Motor neuron (in vitro differentiated cells): ENCODE measurements at regions not wholly inside any gene's neighbourhood (a gene's known extent, or its start where the extent isn't known, plus 50 kb on each side); places are given as distances from the start of the nearest gene placed in this dataset.

Experiments used
- ATAC-seq, 8 experiments: fragments of 200-7000 bp; cut with Tn5 transposase; replicated peaks in 6 of 8; 2 replicates each; pipeline ENCODE4 v1.8.0; 2021; ENCODE audit warnings: mild to moderate bottlenecking in 8 of 8, moderate library complexity in 8 of 8
- H3K27ac ChIP-seq, 2 donors: fragments of 250-450 bp; sonication (Bioruptor Pico); 2 replicates each; pipeline ENCODE4 v1.9.0; 2021; ENCODE audit warnings: antibody characterized with exemption in 2 of 2, mild to moderate bottlenecking in 2 of 2, moderate library complexity in 1 of 2
- H3K4me1 ChIP-seq, 2 donors: fragments of 250-450 bp; sonication (Bioruptor Pico); replicated peaks in 1 of 2; 2 replicates each; pipeline ENCODE4 v1.6.1; 2021; ENCODE audit warnings: antibody characterized with exemption in 2 of 2, mild to moderate bottlenecking in 2 of 2, moderate library complexity in 1 of 2
- H3K4me3 ChIP-seq, 5 donors: fragments of 250-450 bp; sonication (Bioruptor Pico); 2 replicates each; pipeline ENCODE4 v1.9.0; 2021; ENCODE audit warnings: antibody characterized with exemption in 5 of 5, mild to moderate bottlenecking in 5 of 5, moderate library complexity in 4 of 5
- WGBS, 10 experiments: fragments of 450-650 bp; shearing (Covaris generic); methylation state at CpG; one replicate each; pipeline ENCODE4 v1.0.0; 2022; 5-methylcytosine and 5-hydroxymethylcytosine counted together
- in situ Hi-C, 9 experiments: fragments of 400-800 bp; cut with MboI; loops; one replicate each; pipeline ENCODE4 v1.15.0; 2021; ENCODE audit warnings: low sequenced_read_pairs in 9 of 9, low pct_unique_long_range_greater_than_20kb in 2 of 9; ENCODE audit not compliant: unreplicated experiment in 9 of 9

GRCh38 chr11:115918576-115918975 is 414.4 kb upstream of the CADM1 start:
- ATAC-seq: no peak
- H3K27ac ChIP-seq: no peak overlapping the region
- in situ Hi-C loops: no loop called here
- peaks cover 11 to 16% of the 10 kb centered on the region in 2 donors for H3K4me1 ChIP-seq
- WGBS, 10 experiments: 0 to 100% (median 78%) methylated on average over 1 to 2 of the region's 2 CpGs; no CpG with 5 or more reads in 1 of the 10 experiments
- H3K4me3 ChIP-seq: no peak overlapping the region

GRCh38 chr11:115916608-115917007 is 412.4 kb upstream of the CADM1 start:
- 83 to 92% methylated on average over 2 of the region's 2 CpGs; no CpG with 5 or more reads in 8 of the 10 experiments for WGBS, 10 experiments
- ATAC-seq: no peak
- Histone ChIP-seq H3K4me3 (no peak overlapping the region), H3K4me1 (peaks cover 11 to 16% of the 10 kb centered on the region in 2 donors), H3K27ac (no peak overlapping the region)
- in situ Hi-C loops: no loop called here

GRCh38 chr11:115912484-115912945 is 408.3 kb upstream of the CADM1 start:
- ATAC-seq: peak in 1 of 8 experiments; percentile 31
- peaks cover 5 to 10% of the 10 kb centered on the region in 2 donors for H3K4me1 ChIP-seq
- in situ Hi-C loops: no loop called here
- no peak overlapping the region for H3K4me3 ChIP-seq
- WGBS, 10 experiments: 57 to 100% (median 90%) methylated on average over 1 to 2 of the region's 2 CpGs; no CpG with 5 or more reads in 5 of the 10 experiments
- H3K27ac ChIP-seq: no peak overlapping the region

- in situ Hi-C loops: no loop called here
- Histone ChIP-seq H3K4me1 (peaks cover 5 to 10% of the 10 kb centered on the region in 2 donors), H3K27ac (no peak overlapping the region), H3K4me3 (no peak overlapping the region)
- 10 to 84% (median 38%) methylated on average over 2 to 10 of the region's 14 CpGs for WGBS, 10 experiments
- peak in 5 of 8 experiments; percentile 22 to 75 (median 64) for ATAC-seq
These were observed 407.6 kb upstream of the CADM1 start for GRCh38 chr11:115911613-115912346.

- in situ Hi-C loops: no loop called here
- no peak for ATAC-seq
- 0 to 83% (median 0%) methylated on average over 1 of the region's 1 CpG; no CpG with 5 or more reads in 5 of the 10 experiments for WGBS, 10 experiments
- H3K4me1 ChIP-seq: peaks cover 3 to 10% of the 10 kb centered on the region in 2 donors
- no peak overlapping the region for H3K4me3 ChIP-seq
- H3K27ac ChIP-seq: no peak overlapping the region
These were observed 406.2 kb upstream of the CADM1 start for GRCh38 chr11:115910379-115910778.

GRCh38 chr11:115906171-115906570 is 402.0 kb upstream of the CADM1 start:
- ATAC-seq: no peak
- Histone ChIP-seq H3K4me3 (no peak overlapping the region), H3K27ac (no peak overlapping the region), H3K4me1 (peaks cover 0 to under 1% of the 10 kb centered on the region in 2 donors)
- in situ Hi-C loops: no loop called here
- 20 to 100% (median 25%) methylated on average over 2 to 3 of the region's 3 CpGs; no CpG with 5 or more reads in 5 of the 10 experiments for WGBS, 10 experiments

- Histone ChIP-seq H3K27ac (no peak overlapping the region), H3K4me3 (no peak overlapping the region), H3K4me1 (peaks cover 4 to 7% of the 10 kb centered on the region in 2 donors)
- no peak for ATAC-seq
- 12 to 100% (median 83%) methylated on average over 2 to 3 of the region's 3 CpGs; no CpG with 5 or more reads in 2 of the 10 experiments for WGBS, 10 experiments
- in situ Hi-C loops: no loop called here
These were observed 401.3 kb upstream of the CADM1 start for GRCh38 chr11:115905341-115906000.

GRCh38 chr11:115903179-115903578 is 399.0 kb upstream of the CADM1 start:
- 0 to 100% (median 87%) methylated on average over 2 to 4 of the region's 4 CpGs; no CpG with 5 or more reads in 2 of the 10 experiments for WGBS, 10 experiments
- in situ Hi-C loops: no loop called here
- no peak overlapping the region for H3K4me3 ChIP-seq
- no peak for ATAC-seq
- H3K4me1 ChIP-seq: peaks cover 11 to 19% of the 10 kb centered on the region in 2 donors
- H3K27ac ChIP-seq: no peak overlapping the region

GRCh38 chr11:115901069-115901468 is 396.9 kb upstream of the CADM1 start:
- in situ Hi-C loops: no loop called here
- Histone ChIP-seq H3K4me3 (no peak overlapping the region), H3K4me1 (peaks cover 11 to 19% of the 10 kb centered on the region in 2 donors), H3K27ac (no peak overlapping the region)
- no peak for ATAC-seq

GRCh38 chr11:115900111-115900510 is 395.9 kb upstream of the CADM1 start:
- Histone ChIP-seq H3K4me3 (no peak overlapping the region), H3K4me1 (peaks cover 11 to 19% of the 10 kb centered on the region in 2 donors), H3K27ac (no peak overlapping the region)
- peak in 5 of 8 experiments; percentile 94 to 100 (median 98) for ATAC-seq
- in situ Hi-C loops: no loop called here
- 0 to 93% (median 32%) methylated on average over 1 to 10 of the region's 10 CpGs; no CpG with 5 or more reads in 1 of the 10 experiments for WGBS, 10 experiments

GRCh38 chr11:115897707-115898106 is 393.5 kb upstream of the CADM1 start:
- H3K4me1 ChIP-seq: peaks cover 18 to 30% of the 10 kb centered on the region in 2 donors
- ATAC-seq: no peak
- WGBS, 10 experiments: 0 to 79% (median 36%) methylated on average over 1 to 2 of the region's 4 CpGs; no CpG with 5 or more reads in 4 of the 10 experiments
- H3K4me3 ChIP-seq: no peak overlapping the region
- H3K27ac ChIP-seq: no peak overlapping the region
- in situ Hi-C loops: no loop called here

GRCh38 chr11:115896084-115896483 is 391.9 kb upstream of the CADM1 start:
- no peak overlapping the region for H3K27ac ChIP-seq
- ATAC-seq: no peak

GRCh38 chr11:115895594-115895993 is 391.4 kb upstream of the CADM1 start:
- in situ Hi-C loops: no loop called here
- no peak for ATAC-seq
- H3K4me3 ChIP-seq: no peak overlapping the region
- no peak overlapping the region for H3K27ac ChIP-seq
- WGBS, 10 experiments: 0 to 80% (median 38%) methylated on average over 1 of the region's 1 CpG; no CpG with 5 or more reads in 4 of the 10 experiments
- H3K4me1 ChIP-seq: peaks cover 15 to 24% of the 10 kb centered on the region in 2 donors

More at GRCh38 chr11:115896084-115896483, 391.9 kb upstream of the CADM1 start:
- Histone ChIP-seq H3K4me1 (peaks cover 18 to 29% of the 10 kb centered on the region in 2 donors), H3K4me3 (no peak overlapping the region)
- in situ Hi-C loops: no loop called here
- 0 to 100% (median 83%) methylated on average over 1 to 2 of the region's 2 CpGs for WGBS, 10 experiments
